ENCODE measurements at regions not wholly inside any gene's neighbourhood (a gene's known extent, or its start where the extent isn't known, plus 50 kb on each side); places are given as distances from the start of the nearest gene placed in this dataset.

GRCh38 chr4:81808011-81808672 is 336.4 kb upstream of the RASGEF1B start:
- TF ChIP-seq TAF1 (IDR thresholded peaks at IDR 0.05; ENCODE audit: low read depth): no peak
- no peak for TF ChIP-seq RAD21 (conservative IDR thresholded peaks at IDR 0.05)
- no peak for TF ChIP-seq EZH2 (IDR thresholded peaks at IDR 0.05; ENCODE audit: borderline replicate concordance, insufficient read depth, low read length, poor library complexity, severe bottlenecking)
- TF ChIP-seq SMC3 (conservative IDR thresholded peaks at IDR 0.05; ENCODE audit: poor library complexity): no peak
- TF ChIP-seq MXI1 (conservative IDR thresholded peaks at IDR 0.05; ENCODE audit: poor library complexity, severe bottlenecking): no peak
- no peak for TF ChIP-seq REST (IDR thresholded peaks at IDR 0.05; ENCODE audit: borderline replicate concordance)
- TF ChIP-seq POLR2AphosphoS5 (IDR thresholded peaks at IDR 0.05): no peak
- no peak for TF ChIP-seq CTCF (IDR thresholded peaks at IDR 0.05; ENCODE audit: poor library complexity, severe bottlenecking)
- TF ChIP-seq EP300 (conservative IDR thresholded peaks at IDR 0.05; ENCODE audit: poor library complexity, severe bottlenecking): no peak
- Histone ChIP-seq H2AFZ (ENCODE audit: low read depth, low read length) (no peak overlapping the region), H3K4me2 (ENCODE audit: low read length) (no peak overlapping the region), H4K20me1 (ENCODE audit: insufficient read depth) (no peaks in the 10 kb centered on the region), H3K79me2 (replicated peaks; ENCODE audit: insufficient read depth, low read length) (no peaks in the 10 kb centered on the region), H3K4me3 (ENCODE audit: low read length) (no peak overlapping the region), H3K36me3 (ENCODE audit: insufficient read depth, low read length) (no peaks in the 10 kb centered on the region), H3K27ac (ENCODE audit: low read length) (no peak overlapping the region), H3F3A (ENCODE audit: insufficient read depth, low read length, poor library complexity, severe bottlenecking) (no peaks in the 10 kb centered on the region), H3K9me2 (ENCODE audit: insufficient read depth, low read length) (no peaks in the 10 kb centered on the region), H3K27me3 (ENCODE audit: insufficient read depth, low read depth, low read length) (no peaks in the 10 kb centered on the region), H3K9me3 (ENCODE audit: low read length) (no peaks in the 10 kb centered on the region), H3K9ac (ENCODE audit: low read length) (no peak overlapping the region)

GRCh38 chr4:81807386-81807785 is 335.7 kb upstream of the RASGEF1B start:
- Histone ChIP-seq H3K36me3 (ENCODE audit: insufficient read depth, low read length) (no peaks in the 10 kb centered on the region), H2AFZ (ENCODE audit: low read depth, low read length) (no peak overlapping the region), H3K27ac (ENCODE audit: low read length) (no peak overlapping the region), H3K9ac (ENCODE audit: low read length) (no peak overlapping the region), H3K27me3 (ENCODE audit: insufficient read depth, low read depth, low read length) (no peaks in the 10 kb centered on the region), H4K20me1 (ENCODE audit: insufficient read depth) (no peaks in the 10 kb centered on the region), H3K9me2 (ENCODE audit: insufficient read depth, low read length) (no peaks in the 10 kb centered on the region), H3K79me2 (replicated peaks; ENCODE audit: insufficient read depth, low read length) (no peaks in the 10 kb centered on the region), H3F3A (ENCODE audit: insufficient read depth, low read length, poor library complexity, severe bottlenecking) (no peaks in the 10 kb centered on the region), H3K4me3 (ENCODE audit: low read length) (no peak overlapping the region), H3K9me3 (ENCODE audit: low read length) (no peaks in the 10 kb centered on the region), H3K4me2 (ENCODE audit: low read length) (no peak overlapping the region)
- TF ChIP-seq EP300 (conservative IDR thresholded peaks at IDR 0.05; ENCODE audit: poor library complexity, severe bottlenecking): no peak
- TF ChIP-seq MXI1 (conservative IDR thresholded peaks at IDR 0.05; ENCODE audit: poor library complexity, severe bottlenecking): no peak
- no peak for TF ChIP-seq RAD21 (conservative IDR thresholded peaks at IDR 0.05)
- no peak for TF ChIP-seq EZH2 (IDR thresholded peaks at IDR 0.05; ENCODE audit: borderline replicate concordance, insufficient read depth, low read length, poor library complexity, severe bottlenecking)
- TF ChIP-seq TAF1 (IDR thresholded peaks at IDR 0.05; ENCODE audit: low read depth): no peak
- no peak for TF ChIP-seq CTCF (IDR thresholded peaks at IDR 0.05; ENCODE audit: poor library complexity, severe bottlenecking)
- TF ChIP-seq SMC3 (conservative IDR thresholded peaks at IDR 0.05; ENCODE audit: poor library complexity): no peak
- no peak for TF ChIP-seq REST (IDR thresholded peaks at IDR 0.05; ENCODE audit: borderline replicate concordance)
- no peak for TF ChIP-seq POLR2AphosphoS5 (IDR thresholded peaks at IDR 0.05)
